ENCODE measurements at regions not wholly inside any gene's neighbourhood (a gene's known extent, or its start where the extent isn't known, plus 50 kb on each side); places are given as distances from the start of the nearest gene placed in this dataset.

DNA sequence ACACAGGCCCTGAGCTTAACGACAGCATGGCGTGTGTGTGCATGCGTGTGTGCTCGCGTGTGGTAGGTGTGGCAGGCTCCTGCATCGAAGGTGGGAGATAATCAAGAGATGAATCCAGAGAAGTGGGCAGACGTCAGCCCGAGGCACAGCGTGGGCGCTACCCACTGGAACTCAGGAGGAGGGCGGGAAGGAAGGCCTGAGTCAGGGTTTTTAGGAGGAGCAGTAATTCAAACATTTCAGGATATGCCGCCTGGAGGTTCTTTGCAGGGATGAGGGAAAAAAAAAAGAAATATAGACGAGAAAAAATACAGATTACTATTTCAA is 66.3 kb upstream of the STX18 start:
- TF ChIP-seq, protein P1, sequence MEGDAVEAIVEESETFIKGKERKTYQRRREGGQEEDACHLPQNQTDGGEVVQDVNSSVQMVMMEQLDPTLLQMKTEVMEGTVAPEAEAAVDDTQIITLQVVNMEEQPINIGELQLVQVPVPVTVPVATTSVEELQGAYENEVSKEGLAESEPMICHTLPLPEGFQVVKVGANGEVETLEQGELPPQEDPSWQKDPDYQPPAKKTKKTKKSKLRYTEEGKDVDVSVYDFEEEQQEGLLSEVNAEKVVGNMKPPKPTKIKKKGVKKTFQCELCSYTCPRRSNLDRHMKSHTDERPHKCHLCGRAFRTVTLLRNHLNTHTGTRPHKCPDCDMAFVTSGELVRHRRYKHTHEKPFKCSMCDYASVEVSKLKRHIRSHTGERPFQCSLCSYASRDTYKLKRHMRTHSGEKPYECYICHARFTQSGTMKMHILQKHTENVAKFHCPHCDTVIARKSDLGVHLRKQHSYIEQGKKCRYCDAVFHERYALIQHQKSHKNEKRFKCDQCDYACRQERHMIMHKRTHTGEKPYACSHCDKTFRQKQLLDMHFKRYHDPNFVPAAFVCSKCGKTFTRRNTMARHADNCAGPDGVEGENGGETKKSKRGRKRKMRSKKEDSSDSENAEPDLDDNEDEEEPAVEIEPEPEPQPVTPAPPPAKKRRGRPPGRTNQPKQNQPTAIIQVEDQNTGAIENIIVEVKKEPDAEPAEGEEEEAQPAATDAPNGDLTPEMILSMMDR (IDR thresholded peaks at IDR 0.05) = no peak
- no peak for TF ChIP-seq ZFX (IDR thresholded peaks at IDR 0.05; ENCODE audit: borderline replicate concordance)
